Sciatic nerve (tissue), 2 donors: ENCODE measurements at regions not wholly inside any gene's neighbourhood (a gene's known extent, or its start where the extent isn't known, plus 50 kb on each side); places are given as distances from the start of the nearest gene placed in this dataset.

ENCODE experiments used
- ATAC-seq: fragments of 200-7000 bp; cut with Tn5 transposase; one replicate; pipeline ENCODE4 v1.9.1; 2020; ENCODE audit warnings: mild to moderate bottlenecking, moderate library complexity
- DNase-seq: peaks from one replicate; pipeline ENCODE4 v3.0.0-alpha.2; 2020; ENCODE audit warnings: low spot score
- intact Hi-C: fragments of 100-400 bp; cut with DNase I; formaldehyde crosslinking; loops from one replicate; pipeline ENCODE4 v1.14.2; 2022
- donor health status: DM: no; HTN: no; CAD: no.
- donor health status: DM: no; HTN: no; CAD: no.

DNA sequence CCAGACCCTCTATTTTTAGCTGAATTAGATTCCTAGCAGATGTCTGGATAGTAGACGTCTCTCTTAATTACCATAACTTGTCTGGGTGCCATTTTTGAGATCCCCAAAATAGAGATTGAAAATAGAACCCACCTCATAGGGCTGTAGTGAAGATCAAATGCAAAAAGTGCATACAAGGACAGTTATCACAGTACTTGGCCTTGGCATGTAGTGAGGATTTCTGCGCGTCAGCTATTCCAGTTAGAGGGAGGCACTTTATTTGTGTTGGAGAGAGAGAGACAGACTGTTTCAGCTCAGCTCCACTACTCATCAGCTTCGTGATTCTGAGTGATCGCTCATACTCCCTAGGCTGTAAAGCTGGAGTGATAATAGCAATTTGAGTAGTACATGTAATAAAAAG lies 59.6 kb upstream of the CDH13 start:
- no peak for ATAC-seq
- DNase-seq: no peak
- intact Hi-C loops: no loop called here

DNA sequence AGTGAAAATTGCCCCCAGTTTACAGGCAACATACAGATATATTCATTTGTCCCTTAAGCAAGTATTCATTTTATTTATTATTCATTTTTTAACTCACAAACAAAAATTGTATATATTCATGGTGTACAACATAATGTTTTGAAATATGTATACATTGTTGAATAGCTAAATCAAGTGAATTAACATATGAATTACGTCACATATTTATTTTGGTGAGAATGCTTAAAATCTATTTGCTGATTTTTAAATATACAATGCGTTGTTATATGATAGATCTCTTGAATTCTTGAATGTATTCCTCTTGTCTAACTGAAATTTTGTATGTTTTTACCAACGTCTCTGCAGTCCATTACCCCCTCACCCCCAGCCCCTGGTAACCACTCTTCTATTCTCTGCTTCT lies 63.4 kb upstream of the CDH13 start:
- DNase-seq (no peak), ATAC-seq (no peak)
- intact Hi-C loops: no loop called here

DNA sequence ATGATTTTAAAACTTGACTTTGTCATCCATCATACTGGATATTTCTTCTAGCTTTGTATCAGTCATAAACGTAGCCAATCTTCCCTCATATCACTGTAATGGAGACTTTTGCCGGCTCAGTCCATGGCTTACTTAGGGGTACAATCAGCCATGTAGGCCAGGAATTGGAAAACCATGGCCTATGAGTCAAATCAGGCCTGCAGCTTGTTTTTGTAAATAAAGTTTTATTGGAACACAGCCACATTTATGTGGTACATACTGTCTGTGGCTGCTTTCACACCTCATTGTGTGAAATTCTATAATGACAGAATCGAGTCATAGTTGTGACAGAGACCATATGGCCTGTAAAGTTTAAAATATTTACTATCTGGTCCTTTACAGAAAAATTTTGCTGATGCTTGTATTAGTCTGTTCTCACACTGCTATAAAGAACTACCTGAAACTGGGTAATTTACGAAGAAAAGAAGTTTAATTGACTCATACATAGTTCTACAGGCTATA lies 64.5 kb upstream of the CDH13 start:
- no peak for ATAC-seq
- no peak for DNase-seq
- intact Hi-C loops: no loop called here

DNA sequence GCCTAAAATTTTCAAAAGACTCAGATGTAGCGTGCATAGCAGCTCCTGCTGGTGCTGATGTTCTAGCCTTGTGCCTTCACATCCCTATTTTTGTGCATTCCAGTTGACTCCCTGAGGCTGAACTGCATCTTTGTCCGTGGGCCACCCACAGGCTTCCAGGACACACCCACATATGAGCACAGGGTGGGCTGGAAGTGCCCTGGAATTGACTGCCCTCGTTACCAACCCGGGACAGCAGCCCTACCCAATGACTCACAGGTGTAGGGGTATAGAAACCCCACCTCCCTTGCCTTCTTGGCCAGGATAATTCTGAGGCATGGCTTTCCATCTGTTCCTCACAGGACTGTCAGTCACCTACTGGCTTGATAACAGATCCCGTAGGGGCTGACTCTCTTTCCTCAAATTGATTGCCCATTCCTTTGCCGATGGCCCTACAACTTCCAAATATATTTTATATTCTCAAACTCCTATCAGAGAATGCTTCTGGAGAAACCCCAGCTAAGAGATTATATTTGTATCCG lies 65.9 kb upstream of the CDH13 start:
- DNase-seq: no peak
- intact Hi-C loops: no loop called here
- no peak for ATAC-seq

DNA sequence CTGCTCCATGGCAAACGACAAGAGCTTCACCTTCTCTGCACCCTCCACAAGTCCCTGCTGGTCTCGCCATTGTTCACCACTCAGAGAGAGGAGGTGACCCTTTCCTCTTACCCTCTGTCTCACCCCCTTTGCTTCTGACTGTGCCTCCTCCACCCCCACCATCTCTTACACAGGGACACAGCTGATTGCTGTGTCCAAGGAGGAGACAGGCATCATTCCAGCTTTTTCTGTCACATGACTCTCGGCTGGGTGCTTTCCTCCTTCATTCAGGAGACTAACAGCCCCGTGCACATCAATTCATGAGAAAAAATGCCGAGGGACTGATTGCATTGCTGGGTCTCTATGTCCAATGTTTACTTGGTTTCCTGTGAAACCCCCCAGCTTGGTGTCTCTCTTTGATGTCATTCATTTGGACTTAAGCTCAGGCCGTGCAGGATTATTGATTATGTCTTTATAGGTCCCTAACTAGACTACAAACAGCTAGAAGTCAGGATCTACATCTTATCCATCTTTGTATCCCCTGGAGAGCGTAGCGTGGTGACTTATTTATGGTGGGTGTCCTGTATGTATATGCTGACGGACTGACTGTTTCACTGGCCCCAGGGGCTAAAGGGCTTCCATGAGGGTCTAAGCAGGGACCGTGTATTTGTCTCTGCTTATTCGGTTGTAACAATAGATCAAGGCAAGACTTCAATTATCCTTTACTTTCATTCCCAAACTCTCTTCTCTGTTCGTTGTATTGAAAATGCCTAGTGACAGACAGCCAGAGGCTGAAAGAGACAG lies 82.2 kb upstream of the CDH13 start:
- intact Hi-C loops: no loop called here
- ATAC-seq (no peak), DNase-seq (no peak)

DNA sequence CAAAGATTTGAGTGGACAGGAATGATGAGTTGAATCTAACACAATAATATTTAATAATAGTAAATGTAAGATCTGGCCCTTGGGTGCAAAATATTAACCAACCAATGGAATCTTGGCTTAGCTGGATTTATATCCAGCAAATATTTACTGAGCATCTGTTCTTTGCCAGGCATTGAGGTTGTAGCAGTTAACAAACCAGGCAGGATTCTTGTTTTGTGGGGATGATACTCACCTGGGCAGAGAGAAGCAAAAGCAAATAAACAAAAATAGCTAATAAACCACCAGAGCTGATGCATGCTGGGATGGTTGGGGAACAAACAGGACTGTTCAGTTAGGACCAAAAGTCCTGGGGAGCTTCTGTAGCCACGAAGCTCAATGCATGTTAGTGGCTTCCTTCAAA lies 84.1 kb upstream of the CDH13 start:
- intact Hi-C loops: no loop called here
- DNase-seq (no peak), ATAC-seq (no peak)

DNA sequence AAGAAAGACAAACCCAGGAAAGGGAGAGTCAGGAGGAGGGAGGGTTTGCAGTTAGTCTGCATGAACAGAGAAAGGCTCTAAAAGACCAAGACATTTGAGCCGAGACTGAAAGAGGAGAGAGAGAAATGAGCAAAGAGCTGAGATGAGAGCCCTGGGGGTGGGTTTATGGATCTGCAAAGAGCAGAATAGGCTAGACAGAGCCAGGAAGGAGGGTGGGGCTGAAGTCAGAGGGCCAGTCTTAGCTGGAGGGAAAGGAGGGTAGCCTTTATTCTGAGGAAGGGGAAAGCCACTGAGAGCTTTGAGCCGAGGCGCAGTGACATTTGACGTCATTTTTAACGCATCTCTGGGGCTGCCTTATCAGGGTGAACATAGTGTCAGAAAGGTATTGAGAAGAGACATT lies 85.7 kb upstream of the CDH13 start:
- intact Hi-C loops: no loop called here
- no peak for ATAC-seq
- DNase-seq: no peak

DNA sequence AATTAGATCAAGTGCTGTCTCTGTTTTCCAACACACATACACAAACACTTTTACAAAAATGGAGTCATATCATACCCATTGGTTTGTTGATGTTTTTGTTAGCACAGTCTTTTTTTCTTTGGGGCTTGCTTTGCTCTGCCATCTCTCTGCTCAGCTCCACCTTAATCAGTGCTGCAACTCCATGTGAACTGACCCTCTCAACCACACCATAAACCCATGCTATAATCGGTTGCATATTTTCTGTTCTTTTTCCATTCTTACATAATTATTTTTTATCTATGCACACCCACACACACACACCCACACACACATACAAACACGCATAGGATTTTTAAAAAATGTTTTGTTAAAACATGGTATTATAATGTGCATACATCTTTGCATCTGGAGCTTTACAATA lies 91.0 kb upstream of the CDH13 start:
- intact Hi-C loops: no loop called here
- ATAC-seq (no peak), DNase-seq (no peak)

DNA sequence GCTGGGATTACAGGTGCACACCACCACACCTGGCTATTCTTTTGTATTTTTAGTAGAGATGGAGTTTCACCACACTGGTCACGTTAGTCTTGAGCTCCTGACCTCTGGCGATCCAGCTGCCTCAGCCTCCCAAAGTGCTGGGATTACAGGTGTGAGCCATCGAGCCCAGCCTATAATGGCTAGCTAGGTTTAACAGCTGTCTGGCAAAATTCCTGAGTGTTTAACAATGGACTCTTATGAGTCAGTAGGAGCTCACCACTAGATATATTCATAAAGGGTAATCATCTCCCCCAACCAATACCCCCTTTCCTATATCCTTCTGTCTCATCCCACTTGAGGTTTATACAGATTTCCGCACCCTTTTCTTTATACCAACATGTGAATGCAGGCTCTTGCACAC lies 91.5 kb upstream of the CDH13 start:
- intact Hi-C loops: no loop called here

DNA sequence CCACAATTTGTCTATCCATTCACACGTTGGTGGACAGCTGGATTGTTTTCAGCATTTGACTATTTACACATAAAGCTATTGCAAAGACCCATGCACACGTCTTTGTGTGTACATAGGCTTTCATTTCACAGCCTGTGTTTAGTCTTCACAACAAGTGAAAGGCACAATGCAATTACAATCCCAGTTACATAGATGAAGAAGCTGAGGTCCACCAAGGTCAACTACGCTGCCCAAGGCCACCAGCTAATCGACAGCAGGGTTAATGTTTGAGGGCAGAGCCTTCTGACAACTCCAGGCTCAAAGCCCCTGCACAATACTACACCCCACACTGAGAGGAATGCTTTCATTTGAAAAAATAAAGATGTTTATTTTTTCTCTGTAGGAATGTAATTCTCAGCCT lies 93.6 kb upstream of the CDH13 start:
- intact Hi-C loops: no loop called here
- ATAC-seq (no peak), DNase-seq (no peak)

More for the DNA sequence above, 91.5 kb upstream of the CDH13 start:
- no peak for DNase-seq
- ATAC-seq: no peak

DNA sequence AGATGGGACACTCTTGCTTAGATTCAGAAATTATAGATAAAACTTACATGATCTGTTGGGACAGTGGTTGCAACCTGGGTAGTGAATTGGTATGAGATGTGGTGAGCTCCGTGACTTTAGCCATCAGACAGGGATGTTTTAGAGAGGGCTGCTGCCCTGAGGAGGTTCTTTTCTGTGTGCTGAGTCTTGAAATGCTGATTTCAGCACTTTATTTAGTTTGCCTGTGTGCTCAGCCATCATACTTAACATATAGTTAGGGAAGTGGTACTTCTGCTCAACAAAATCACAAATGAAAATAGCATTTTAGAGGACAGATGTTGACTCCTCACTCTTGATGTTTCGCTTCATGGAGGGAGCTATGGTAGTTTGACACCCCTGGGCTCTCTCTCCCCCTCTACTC lies 95.9 kb upstream of the CDH13 start:
- no peak for DNase-seq

DNA sequence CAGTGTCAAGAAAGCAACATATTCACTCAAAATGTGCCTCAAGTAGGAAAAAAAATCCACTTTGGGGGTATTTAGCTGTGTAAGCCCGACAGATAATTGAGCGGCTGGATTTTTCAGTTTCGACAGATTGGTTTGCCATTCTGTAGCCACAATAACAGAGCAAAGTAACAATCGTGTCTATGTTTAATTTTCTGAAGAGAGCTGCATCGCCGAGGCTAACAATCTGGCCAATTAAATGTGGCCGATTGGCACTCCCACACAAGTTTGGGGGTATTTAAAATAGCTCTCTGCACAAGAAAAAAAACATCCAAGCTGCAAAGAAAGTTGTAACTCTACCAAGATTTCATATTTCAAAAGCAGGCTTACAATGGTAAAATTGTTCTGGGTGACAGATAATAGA lies 99.7 kb upstream of the CDH13 start:
- no peak for ATAC-seq
- no peak for DNase-seq
- intact Hi-C loops: no loop called here

More for the DNA sequence above, 95.9 kb upstream of the CDH13 start:
- intact Hi-C loops: no loop called here
- ATAC-seq: no peak

DNA sequence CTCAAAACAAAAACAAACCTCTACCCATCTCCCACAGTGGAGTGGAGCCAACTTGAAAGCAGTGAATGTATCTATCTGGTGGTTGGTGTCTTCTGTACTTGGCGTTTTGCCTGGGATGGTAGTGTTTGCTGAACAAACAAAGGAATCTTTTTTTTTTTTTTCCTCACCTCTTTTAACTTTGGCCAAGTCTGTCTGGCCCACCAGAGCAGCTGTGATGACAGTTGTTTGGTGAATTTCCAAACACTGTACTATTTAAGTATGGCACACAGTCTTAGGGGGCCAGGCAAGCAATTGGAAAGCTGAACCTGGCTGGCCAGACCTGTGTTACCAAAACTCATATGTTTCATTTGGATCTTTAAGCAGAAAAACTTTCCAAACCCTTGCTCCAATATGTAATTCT lies 101.8 kb upstream of the CDH13 start:
- no peak for DNase-seq
- ATAC-seq: no peak
- intact Hi-C loops: no loop called here

DNA sequence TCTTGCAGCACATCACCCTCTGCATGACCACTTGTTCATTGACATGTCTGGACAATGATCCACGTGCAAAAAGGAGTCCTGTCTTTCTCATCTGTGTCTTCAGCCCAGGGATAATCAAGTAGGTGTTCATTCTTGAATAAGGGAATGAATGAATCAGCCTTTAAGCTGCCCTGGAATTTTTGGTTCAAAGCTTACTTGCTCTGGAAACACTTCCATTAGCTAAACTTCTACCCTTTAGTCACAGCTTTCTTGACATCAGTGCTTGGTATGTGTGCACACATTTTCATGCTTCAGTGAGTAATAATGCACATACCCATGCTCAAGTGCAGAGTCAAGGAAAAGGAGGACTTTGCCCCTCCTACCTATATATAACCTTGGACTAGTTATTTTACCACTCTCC lies 103.0 kb upstream of the CDH13 start:
- intact Hi-C loops: no loop called here
- DNase-seq (no peak), ATAC-seq (no peak)

DNA sequence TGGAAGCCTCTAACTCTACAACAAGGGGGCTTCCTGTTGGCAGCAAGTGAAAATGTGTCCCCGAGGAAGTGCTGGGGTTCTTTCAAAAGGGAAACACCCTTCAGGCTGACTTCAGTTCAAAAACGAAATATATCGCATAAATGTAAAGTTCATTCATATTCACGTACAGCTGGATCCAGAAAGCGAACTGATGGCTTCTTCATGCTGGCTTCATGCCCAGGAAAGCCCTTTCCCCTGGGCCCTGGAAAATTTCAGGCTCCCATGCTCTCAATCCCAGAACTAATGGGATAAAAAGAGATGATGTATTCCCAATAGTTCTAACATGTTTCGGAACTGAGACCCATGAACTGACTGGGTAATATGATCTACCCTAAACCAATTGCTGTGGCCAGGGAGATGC lies 104.7 kb upstream of the CDH13 start:
- intact Hi-C loops: no loop called here
- ATAC-seq (no peak), DNase-seq (no peak)

DNA sequence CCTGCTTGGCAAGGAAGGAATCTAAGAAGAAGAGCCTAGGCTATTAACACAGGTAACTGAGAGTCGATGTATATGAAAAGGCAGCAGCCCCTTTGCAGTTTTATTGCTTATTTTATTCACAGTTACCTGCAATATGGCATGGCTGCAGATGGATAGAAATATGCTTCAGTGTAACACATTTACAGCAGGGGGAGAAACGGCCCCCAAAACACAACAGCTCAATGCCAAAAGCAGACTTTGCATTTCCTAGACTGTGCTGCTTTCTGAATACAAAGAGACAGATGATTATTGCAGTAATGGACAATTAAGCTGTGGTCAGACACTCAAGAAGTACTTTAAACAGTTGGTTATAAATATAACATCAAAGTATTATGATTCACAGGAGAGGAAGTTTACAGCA lies 108.0 kb upstream of the CDH13 start:
- intact Hi-C loops: no loop called here
- ATAC-seq (no peak), DNase-seq (no peak)

DNA sequence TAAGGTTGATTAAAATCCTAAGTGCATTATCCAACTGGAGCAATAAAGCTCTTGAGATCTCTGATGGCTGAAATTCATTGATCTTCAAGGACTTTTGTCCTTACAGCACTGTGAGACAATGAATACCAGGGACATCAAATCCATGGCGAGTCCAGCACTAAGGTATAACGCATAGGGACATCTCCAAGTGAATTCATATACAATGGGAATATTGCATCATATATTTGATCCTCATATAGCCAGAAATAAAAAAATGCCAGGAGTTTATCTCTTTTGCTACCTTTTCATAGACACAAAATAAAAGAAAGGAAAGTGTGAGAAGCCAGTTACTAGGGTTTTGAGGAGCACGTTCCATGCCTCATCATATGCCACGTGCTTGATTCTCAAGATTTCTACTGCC lies 112.5 kb upstream of the CDH13 start:
- DNase-seq (no peak), ATAC-seq (no peak)
- intact Hi-C loops: no loop called here

DNA sequence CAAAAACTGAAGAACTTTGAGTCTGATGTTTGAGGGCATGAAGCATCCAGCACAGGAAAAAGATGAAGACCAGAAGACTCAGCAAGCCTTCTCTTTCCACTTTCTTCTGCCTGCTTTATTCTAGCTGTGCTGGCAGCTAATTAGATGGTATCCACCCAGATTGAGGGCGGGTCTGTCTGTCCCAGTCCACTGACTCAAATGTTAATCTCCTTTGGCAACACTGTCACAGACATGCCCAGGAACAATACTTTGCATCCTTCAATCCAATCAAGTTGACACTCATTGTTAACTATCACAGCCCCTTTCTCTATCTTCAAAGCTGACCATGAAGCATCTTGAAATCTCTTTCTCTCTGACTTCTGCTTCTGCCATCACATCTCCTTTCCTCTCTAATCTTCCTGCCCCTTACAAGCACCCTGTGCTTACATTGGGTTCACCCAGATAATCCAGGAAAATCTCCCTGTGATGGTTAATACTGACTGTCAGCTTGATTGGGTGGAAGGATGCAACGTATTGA lies 115.9 kb upstream of the CDH13 start:
- intact Hi-C loops: no loop called here
- ATAC-seq (no peak), DNase-seq (no peak)

DNA sequence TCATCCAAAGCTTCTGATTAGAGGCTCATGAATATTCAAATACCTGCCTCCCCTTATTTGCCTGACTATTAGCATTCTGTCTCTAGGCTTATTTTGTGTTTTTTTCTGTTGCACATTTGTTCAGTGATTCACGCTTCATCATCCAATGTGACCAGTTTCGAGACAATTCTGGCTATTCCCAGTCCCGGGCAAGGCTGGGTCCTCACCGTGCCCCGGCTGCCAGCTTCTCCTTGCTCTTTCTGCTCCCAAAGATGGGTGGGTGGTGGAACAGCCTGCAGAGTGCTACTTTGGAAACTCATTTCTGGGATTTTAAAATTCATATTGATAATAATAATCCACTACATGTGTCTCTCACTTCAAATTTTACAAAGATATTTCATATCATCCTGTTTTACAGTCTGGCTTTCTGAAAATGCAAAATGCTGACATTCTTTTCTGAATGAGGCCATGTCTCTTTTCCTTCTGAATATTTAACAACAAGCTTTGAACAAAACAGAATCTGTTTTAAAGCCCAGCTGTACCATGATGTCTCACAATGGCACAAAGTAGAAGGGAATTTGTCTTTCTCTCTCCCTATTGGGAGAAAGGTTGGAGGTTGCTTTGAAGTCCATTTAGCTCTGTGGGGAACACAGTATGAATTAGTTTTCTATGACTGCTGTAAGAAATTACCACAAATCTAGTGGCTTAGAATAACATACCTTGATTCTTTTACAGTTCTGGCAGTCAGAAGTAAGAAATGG lies 116.9 kb upstream of the CDH13 start:
- DNase-seq: no peak
- intact Hi-C loops: no loop called here
- no peak for ATAC-seq
